ENCODE measurements at regions not wholly inside any gene's neighbourhood (a gene's known extent, or its start where the extent isn't known, plus 50 kb on each side); places are given as distances from the start of the nearest gene placed in this dataset.
"Not testable (repeated sequence)": the region's sequence is repeated elsewhere in the genome, so short reads cannot be mapped to it uniquely, and the experiment has no call there.

- DNase-seq = no peak
Observed at GRCh38 chr1:214864896-214865688, 217.4 kb upstream of the KCNK2 start.

GRCh38 chr1:214870426-214870825, 212.1 kb upstream of the KCNK2 start:
- not testable (repeated sequence) for DNase-seq

- DNase-seq = no peak
Observed at GRCh38 chr1:214880956-214881355, 201.6 kb upstream of the KCNK2 start.

- DNase-seq = no peak
Observed at GRCh38 chr1:214882616-214883015, 199.9 kb upstream of the KCNK2 start.

DNA sequence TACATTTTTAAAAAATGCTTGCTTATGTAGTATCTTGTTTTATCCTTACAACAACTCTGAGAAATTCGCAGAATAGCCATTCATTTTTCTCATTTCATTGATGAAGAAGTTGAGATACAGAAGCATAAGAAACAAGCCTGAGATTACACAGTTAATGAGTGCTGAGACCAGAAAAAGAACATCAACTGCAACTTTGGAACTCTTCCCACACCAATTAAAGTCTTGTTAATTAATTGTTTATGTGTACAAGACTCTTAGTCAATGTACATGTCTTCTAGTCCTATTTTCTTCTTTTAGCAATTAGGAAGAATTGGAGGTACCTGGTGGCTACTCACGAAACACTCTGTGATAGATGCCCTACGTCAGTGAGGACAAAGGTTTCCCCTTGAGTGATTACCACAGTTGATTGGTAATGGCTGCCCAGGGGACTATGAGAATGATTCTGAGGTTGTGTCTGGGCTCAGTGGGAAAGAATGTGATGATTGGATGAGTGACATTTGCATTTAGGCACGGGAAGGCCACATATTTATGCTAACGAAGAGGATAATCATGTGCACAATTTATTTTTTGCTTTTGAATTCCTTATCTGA, 187.4 kb upstream of the KCNK2 start:
- DNase-seq = no peak

GRCh38 chr1:214896921-214897320, 185.6 kb upstream of the KCNK2 start:
- DNase-seq = no peak

DNA sequence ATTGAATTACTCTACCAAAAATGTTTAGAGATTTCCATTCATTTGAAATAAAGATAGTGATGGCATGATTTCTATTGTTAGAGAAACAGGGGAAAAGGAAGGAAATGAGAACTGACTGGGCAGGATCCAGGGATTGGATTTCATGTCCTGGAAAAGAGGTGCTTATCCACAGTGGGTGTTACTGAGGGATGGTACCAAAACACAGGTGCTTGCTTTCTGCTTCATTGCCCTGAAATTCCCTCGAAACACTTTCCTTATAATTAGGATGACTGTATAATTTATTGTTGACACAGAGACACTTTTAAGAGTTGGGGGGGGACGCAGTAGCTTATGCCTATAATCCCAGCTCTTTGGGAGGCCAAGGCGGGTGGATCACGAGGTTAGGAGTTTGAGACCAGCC, 185.0 kb upstream of the KCNK2 start:
- DNase-seq = no peak

- DNase-seq = no peak
Observed at GRCh38 chr1:214898161-214898560, 184.4 kb upstream of the KCNK2 start.

- DNase-seq = no peak
Observed at GRCh38 chr1:214898718-214899117, 183.8 kb upstream of the KCNK2 start.

DNA sequence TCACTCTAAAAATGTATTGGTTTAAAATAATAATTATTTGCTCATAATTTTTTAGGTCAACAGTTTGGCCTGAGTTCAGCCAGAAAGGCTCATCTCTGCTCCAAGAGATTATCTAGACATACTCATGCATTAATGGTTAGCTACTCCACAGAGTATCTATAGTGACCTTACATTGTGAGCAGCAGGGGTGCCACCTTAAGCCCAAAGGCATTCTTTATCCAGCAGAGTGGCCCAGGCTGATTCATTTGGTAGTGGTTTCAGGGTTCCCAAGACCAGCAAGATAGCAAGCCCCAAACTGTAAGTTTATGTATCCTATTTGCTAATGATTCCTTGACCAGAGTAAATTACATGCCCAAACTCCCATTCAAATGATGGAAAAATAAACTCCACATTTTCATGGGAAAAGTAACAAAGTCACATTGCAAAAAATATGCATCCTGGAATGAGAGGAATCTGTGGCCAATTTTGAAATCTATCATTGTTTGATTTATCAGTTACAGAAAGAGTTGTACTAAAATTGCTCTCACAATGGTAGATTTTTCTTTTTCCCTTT, 182.6 kb upstream of the KCNK2 start:
- no peak for DNase-seq

GRCh38 chr1:214900590-214900989, 181.9 kb upstream of the KCNK2 start:
- DNase-seq = no peak

- no peak for DNase-seq
Observed at GRCh38 chr1:214901718-214902117, 180.8 kb upstream of the KCNK2 start.

DNA sequence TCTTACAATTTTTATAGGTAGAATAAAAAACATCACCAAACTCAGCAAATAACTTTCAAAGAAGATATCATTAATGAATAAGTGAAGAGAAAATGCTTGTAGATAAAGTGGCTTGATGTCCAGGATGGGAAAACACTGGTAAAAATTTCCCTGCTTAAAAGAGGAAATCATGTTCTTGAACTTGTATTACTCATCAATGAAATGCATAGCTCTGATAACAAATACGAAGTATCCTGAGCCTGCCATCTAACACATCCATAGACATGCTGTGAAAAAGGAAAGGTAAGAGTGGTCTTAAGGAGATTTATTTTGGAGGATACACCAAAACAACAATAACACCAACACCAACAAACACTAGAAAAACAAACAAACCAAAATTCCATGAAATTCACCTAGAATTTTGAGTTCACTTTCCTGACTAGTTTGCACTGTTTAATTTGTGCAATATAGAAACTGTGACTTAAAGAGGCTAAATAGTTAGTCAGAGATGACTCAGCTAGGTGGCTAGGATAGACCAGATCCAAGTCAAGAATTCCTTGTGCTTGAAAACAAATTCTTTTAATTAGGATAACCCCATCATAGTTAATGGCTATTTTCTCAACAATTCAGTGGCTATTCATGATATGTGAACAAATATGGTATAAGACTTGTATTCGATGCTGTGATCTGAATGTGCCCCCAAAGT, 179.8 kb upstream of the KCNK2 start:
- DNase-seq = no peak

DNA sequence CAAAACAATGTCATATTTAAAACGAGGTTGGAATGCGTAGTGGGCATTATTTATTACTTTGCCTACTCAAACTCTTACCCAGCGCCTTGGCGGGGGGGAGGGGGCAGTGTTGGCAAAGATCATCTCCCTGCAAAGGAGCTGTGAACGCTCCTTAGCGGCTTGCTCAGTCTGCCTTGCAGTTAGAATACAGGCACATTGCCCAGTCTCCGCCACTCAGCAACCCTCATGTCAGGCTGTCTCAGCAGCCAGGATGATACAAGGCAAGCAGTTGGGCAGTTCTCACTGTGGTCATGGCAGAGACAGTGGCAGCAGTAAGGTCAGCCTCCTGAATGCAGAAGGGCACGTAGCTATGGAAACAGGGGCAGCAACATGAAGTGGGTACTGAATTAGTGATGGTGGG, 170.4 kb upstream of the KCNK2 start:
- peak; percentile 10 for DNase-seq

DNA sequence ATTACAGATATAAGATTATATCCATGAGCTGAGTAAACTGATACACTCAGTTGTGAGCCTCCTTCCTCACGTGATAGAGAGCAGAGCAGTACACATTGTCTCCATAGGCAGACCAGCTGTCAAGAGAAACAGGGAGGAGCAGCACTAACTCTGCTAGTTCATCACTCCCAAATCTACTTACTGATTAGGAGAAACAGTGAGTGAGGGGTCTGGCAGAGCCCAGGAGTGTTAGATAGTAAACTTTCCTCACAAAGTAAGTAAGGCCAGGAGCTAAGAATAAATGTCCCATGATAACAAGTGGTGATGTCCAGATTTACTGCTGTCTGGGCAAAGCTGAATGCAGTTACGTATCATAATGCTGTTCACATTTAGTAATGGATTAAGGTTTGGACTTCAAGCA, 168.6 kb upstream of the KCNK2 start:
- DNase-seq = no peak

DNA sequence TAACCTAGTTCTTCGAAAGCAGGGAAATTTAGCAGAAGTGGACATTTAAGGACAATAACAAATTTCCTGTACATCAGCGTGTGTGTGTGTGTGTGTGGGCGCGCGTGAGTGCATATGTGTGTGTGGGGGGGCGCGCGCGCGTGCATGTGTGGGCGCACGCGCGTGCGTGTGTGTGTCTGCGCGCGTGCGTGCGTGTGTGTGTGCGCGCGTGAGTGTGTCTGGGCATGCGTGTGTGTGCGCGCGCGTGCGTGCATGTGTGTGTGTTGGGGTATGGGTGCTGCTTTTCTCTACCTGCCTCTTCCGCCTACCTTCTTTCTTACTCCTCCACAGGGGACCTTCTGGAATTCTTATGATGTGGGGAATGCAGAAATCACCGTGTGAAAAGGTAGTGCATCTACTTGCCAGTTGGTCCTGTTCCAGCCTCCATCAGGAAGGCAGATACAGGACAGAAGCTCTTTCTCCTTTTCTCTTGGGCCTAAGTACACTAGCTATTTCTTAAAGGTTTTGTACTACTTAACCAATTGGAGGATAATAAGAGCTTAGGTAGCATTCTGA, 165.4 kb upstream of the KCNK2 start:
- no peak for DNase-seq

- DNase-seq = no peak
Observed at GRCh38 chr1:214918745-214919144, 163.8 kb upstream of the KCNK2 start.

DNA sequence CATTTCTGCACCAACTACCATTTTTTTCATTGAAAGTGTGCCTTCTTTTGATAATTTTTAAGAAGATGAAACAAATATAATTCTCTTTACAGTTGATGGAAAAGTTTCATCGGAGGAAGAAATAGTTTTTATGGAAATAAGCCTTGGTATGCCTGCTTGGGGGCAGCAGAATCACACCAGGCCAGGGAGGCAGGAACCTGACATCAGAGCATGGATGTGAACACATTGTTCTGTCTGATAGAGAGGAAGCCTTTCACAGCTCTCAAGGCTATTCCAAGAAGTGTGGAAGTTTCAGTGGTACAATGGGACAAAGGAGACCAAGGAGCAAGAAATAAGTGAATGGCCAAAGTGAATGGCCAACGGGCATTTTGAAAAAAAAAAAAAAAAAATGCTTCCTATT, 162.2 kb upstream of the KCNK2 start:
- no peak for DNase-seq

DNA sequence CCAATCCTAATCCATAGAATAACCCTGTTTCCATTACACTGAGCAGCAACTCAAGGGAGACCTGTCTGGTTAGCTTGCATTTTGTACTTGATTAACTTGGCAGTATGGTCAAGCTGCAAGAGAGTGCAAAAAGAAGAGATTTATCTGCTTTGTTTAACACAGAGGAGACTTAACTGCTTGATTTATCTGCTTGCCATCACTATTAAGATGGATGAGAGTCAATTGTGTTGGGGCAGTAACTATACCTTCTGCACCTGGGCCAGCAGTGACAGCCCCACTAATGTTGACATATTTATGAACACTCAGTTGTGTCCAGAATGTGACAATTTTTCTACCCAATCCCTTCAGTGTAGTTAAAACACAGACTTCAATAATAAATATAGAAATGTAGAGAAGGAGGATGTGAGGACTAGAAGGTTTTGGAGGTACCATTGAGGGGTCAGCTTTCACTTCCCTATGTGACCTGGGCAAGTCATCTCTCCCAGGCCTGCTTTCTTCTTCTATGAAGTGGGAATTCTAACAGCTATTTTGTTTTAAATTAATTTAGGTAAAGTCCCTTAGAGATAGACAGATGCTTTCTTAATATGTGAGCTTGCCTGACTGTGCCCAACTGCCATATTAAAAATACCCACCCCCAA, 159.1 kb upstream of the KCNK2 start:
- peak; percentile 18 for DNase-seq

DNA sequence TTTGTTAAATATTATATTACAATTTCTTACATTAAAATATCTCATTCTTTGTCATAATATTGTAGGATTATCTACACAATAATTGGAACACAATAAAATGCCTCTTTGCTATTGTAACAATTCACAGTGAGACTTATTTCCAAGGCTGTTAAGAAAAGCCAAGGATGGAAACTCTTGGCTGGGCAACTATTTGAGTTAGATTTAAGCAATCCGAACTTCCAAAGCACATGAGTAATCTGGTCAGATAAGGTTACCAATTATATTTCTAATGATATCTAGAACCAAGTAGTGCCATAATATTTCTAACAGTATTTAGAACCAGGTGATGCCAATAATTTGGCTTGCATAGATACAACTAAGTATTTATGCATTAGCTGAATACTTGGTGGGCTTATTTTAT, 154.7 kb upstream of the KCNK2 start:
- no peak for DNase-seq

- no peak for DNase-seq
Observed at GRCh38 chr1:214928574-214928973, 154.0 kb upstream of the KCNK2 start.

DNA sequence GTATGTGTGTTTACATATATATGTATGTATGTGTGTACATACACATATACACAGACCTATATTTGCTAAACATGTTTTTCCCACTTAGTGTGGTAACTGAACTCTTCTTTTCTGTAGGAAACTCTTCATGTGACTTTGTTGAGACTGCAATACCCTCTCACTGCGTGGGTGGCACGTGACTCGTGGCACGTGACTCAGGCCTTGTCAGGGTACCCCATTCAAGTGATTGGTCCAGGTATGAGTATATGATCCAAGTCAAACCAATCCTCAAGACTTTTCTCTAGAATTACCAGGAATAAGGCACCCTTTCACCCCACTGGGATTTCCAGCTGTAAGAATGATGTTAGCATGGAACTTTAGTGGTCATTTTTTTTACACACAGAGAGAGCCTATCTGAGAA, 149.2 kb upstream of the KCNK2 start:
- no peak for DNase-seq

GRCh38 chr1:214934045-214934444, 148.5 kb upstream of the KCNK2 start:
- DNase-seq = no peak

Measured in RPMI8226 (cell line).